Neural cell (in vitro differentiated cells): ENCODE measurements at regions not wholly inside any gene's neighbourhood (a gene's known extent, or its start where the extent isn't known, plus 50 kb on each side); places are given as distances from the start of the nearest gene placed in this dataset.
"Not testable (repeated sequence)": the region's sequence is repeated elsewhere in the genome, so short reads cannot be mapped to it uniquely, and the experiment has no call there.

Source experiments
- CTCF ChIP-seq: fragments of 450-650 bp; IDR thresholded peaks from 2 replicates; pipeline ENCODE4 v1.5.1; 2014; ENCODE audit warnings: antibody characterized with exemption, mild to moderate bottlenecking, moderate library complexity; ENCODE audit not compliant: poor library complexity, severe bottlenecking
- EP300 ChIP-seq: fragments of 450-650 bp; conservative IDR thresholded peaks from 2 replicates; pipeline ENCODE4 v1.6.1; 2014; ENCODE audit warnings: antibody characterized with exemption, mild to moderate bottlenecking, moderate library complexity; ENCODE audit not compliant: poor library complexity, severe bottlenecking
- POLR2AphosphoS5 ChIP-seq: IDR thresholded peaks from 2 replicates; pipeline ENCODE4 v1.6.1; 2012
- REST ChIP-seq: IDR thresholded peaks from 2 replicates; pipeline ENCODE4 v1.6.1; 2012; ENCODE audit warnings: borderline replicate concordance

GRCh38 chr11:7150104-7150503, 61.3 kb downstream of the RBMXL2 start:
- TF ChIP-seq EP300, REST, POLR2AphosphoS5, CTCF: not testable (repeated sequence)
